Activated naive CD4-positive, alpha-beta T cell treated with anti-CD3 and anti-CD28 coated beads, Interleukin-2, amount 50 U/mL, for 24 hours (primary cell): ENCODE measurements at regions not wholly inside any gene's neighbourhood (a gene's known extent, or its start where the extent isn't known, plus 50 kb on each side); places are given as distances from the start of the nearest gene placed in this dataset.
A peak's percentile ranks its signal among the peaks of the same experiment; 100 is the strongest.

Source experiments
- H3K27ac Mint-ChIP-seq: one replicate; pipeline ENCODE4 v1.8.0; 2021; ENCODE audit warnings: mild to moderate bottlenecking, mixed read lengths
- H3K27me3 Mint-ChIP-seq: one replicate; pipeline ENCODE4 v1.8.0; 2021; ENCODE audit warnings: mixed read lengths
- H3K36me3 Mint-ChIP-seq: one replicate; pipeline ENCODE4 v1.8.0; 2021; ENCODE audit warnings: mixed read lengths
- H3K4me1 Mint-ChIP-seq: one replicate; pipeline ENCODE4 v1.8.0; 2021; ENCODE audit warnings: mixed read lengths
- H3K4me3 Mint-ChIP-seq: one replicate; pipeline ENCODE4 v1.8.0; 2021; ENCODE audit warnings: mild to moderate bottlenecking, mixed read lengths
- H3K9me3 Mint-ChIP-seq: one replicate; pipeline ENCODE4 v1.8.0; 2021; ENCODE audit warnings: mixed read lengths

GRCh38 chr18:6633310-6633709 is 96.2 kb upstream of the ARHGAP28 start:
- Mint-ChIP-seq H3K36me3 (no peaks in the 10 kb centered on the region), H3K9me3 (peaks cover 10% of the 10 kb centered on the region), H3K27me3 (no peaks in the 10 kb centered on the region), H3K27ac (no peak overlapping the region), H3K4me3 (no peak overlapping the region), H3K4me1 (no peaks in the 10 kb centered on the region)

GRCh38 chr18:6636091-6636490 is 93.4 kb upstream of the ARHGAP28 start:
- H3K4me3 Mint-ChIP-seq = no peak overlapping the region
- no peaks in the 10 kb centered on the region for H3K4me1 Mint-ChIP-seq
- H3K36me3 Mint-ChIP-seq = no peaks in the 10 kb centered on the region
- no peaks in the 10 kb centered on the region for H3K27me3 Mint-ChIP-seq
- H3K27ac Mint-ChIP-seq = no peak overlapping the region
- H3K9me3 Mint-ChIP-seq = peaks cover 10% of the 10 kb centered on the region

- Mint-ChIP-seq H3K27ac (no peak overlapping the region), H3K4me3 (no peak overlapping the region), H3K27me3 (no peaks in the 10 kb centered on the region), H3K4me1 (no peaks in the 10 kb centered on the region), H3K9me3 (peaks cover 5% of the 10 kb centered on the region), H3K36me3 (no peaks in the 10 kb centered on the region)
Observed at GRCh38 chr18:6638447-6638846, 91.1 kb upstream of the ARHGAP28 start.

GRCh38 chr18:6639305-6639704 is 90.2 kb upstream of the ARHGAP28 start:
- H3K4me1 Mint-ChIP-seq = no peaks in the 10 kb centered on the region
- H3K9me3 Mint-ChIP-seq = peaks cover 9% of the 10 kb centered on the region
- no peaks in the 10 kb centered on the region for H3K27me3 Mint-ChIP-seq
- H3K27ac Mint-ChIP-seq = no peak overlapping the region
- H3K36me3 Mint-ChIP-seq = no peaks in the 10 kb centered on the region
- H3K4me3 Mint-ChIP-seq = no peak overlapping the region

GRCh38 chr18:6644836-6645627 is 84.5 kb upstream of the ARHGAP28 start:
- no peaks in the 10 kb centered on the region for H3K4me1 Mint-ChIP-seq
- H3K27ac Mint-ChIP-seq = peak overlapping the region; percentile 6
- no peaks in the 10 kb centered on the region for H3K36me3 Mint-ChIP-seq
- no peaks in the 10 kb centered on the region for H3K27me3 Mint-ChIP-seq
- peaks cover 9% of the 10 kb centered on the region for H3K9me3 Mint-ChIP-seq
- H3K4me3 Mint-ChIP-seq = no peak overlapping the region

GRCh38 chr18:6646801-6647200 is 82.7 kb upstream of the ARHGAP28 start:
- Mint-ChIP-seq H3K27ac (no peak overlapping the region), H3K4me1 (no peaks in the 10 kb centered on the region), H3K9me3 (peaks cover 9% of the 10 kb centered on the region), H3K4me3 (no peak overlapping the region), H3K27me3 (no peaks in the 10 kb centered on the region), H3K36me3 (no peaks in the 10 kb centered on the region)

GRCh38 chr18:6648581-6648980 is 80.9 kb upstream of the ARHGAP28 start:
- Mint-ChIP-seq H3K4me1 (no peaks in the 10 kb centered on the region), H3K27me3 (peaks cover 2% of the 10 kb centered on the region), H3K9me3 (peaks cover 9% of the 10 kb centered on the region), H3K36me3 (no peaks in the 10 kb centered on the region), H3K27ac (no peak overlapping the region), H3K4me3 (no peak overlapping the region)

- H3K27me3 Mint-ChIP-seq = peaks cover 2% of the 10 kb centered on the region
- H3K9me3 Mint-ChIP-seq = peaks cover 2% of the 10 kb centered on the region
- H3K36me3 Mint-ChIP-seq = no peaks in the 10 kb centered on the region
- no peak overlapping the region for H3K4me3 Mint-ChIP-seq
- no peak overlapping the region for H3K27ac Mint-ChIP-seq
- no peaks in the 10 kb centered on the region for H3K4me1 Mint-ChIP-seq
Observed at GRCh38 chr18:6649421-6650126, 79.9 kb upstream of the ARHGAP28 start.

- Mint-ChIP-seq H3K36me3 (no peaks in the 10 kb centered on the region), H3K27me3 (peaks cover 2% of the 10 kb centered on the region), H3K4me1 (no peaks in the 10 kb centered on the region)
Observed at GRCh38 chr18:6650127-6650507, 79.4 kb upstream of the ARHGAP28 start.

GRCh38 chr18:6650747-6651146 is 78.8 kb upstream of the ARHGAP28 start:
- no peak overlapping the region for H3K27ac Mint-ChIP-seq
- H3K4me1 Mint-ChIP-seq = no peaks in the 10 kb centered on the region
- peaks cover 2% of the 10 kb centered on the region for H3K27me3 Mint-ChIP-seq
- H3K4me3 Mint-ChIP-seq = no peak overlapping the region
- H3K9me3 Mint-ChIP-seq = no peaks in the 10 kb centered on the region
- no peaks in the 10 kb centered on the region for H3K36me3 Mint-ChIP-seq

More at GRCh38 chr18:6650127-6650507, 79.4 kb upstream of the ARHGAP28 start:
- H3K27ac Mint-ChIP-seq = no peak overlapping the region
- no peaks in the 10 kb centered on the region for H3K9me3 Mint-ChIP-seq
- H3K4me3 Mint-ChIP-seq = no peak overlapping the region

- no peaks in the 10 kb centered on the region for H3K36me3 Mint-ChIP-seq
- no peaks in the 10 kb centered on the region for H3K9me3 Mint-ChIP-seq
- H3K4me1 Mint-ChIP-seq = no peaks in the 10 kb centered on the region
- no peak overlapping the region for H3K27ac Mint-ChIP-seq
- H3K4me3 Mint-ChIP-seq = no peak overlapping the region
- peaks cover 2% of the 10 kb centered on the region for H3K27me3 Mint-ChIP-seq
Observed at GRCh38 chr18:6652098-6652497, 77.4 kb upstream of the ARHGAP28 start.

GRCh38 chr18:6653880-6654279 is 75.6 kb upstream of the ARHGAP28 start:
- Mint-ChIP-seq H3K27me3 (peaks cover 2% of the 10 kb centered on the region), H3K9me3 (no peaks in the 10 kb centered on the region), H3K4me1 (no peaks in the 10 kb centered on the region), H3K27ac (no peak overlapping the region), H3K4me3 (no peak overlapping the region), H3K36me3 (no peaks in the 10 kb centered on the region)

- H3K4me3 Mint-ChIP-seq = no peak overlapping the region
- H3K27me3 Mint-ChIP-seq = no peaks in the 10 kb centered on the region
- H3K4me1 Mint-ChIP-seq = no peaks in the 10 kb centered on the region
- peaks cover 4% of the 10 kb centered on the region for H3K9me3 Mint-ChIP-seq
- H3K27ac Mint-ChIP-seq = no peak overlapping the region
- H3K36me3 Mint-ChIP-seq = no peaks in the 10 kb centered on the region
Observed at GRCh38 chr18:6659963-6660725, 69.4 kb upstream of the ARHGAP28 start.

- no peaks in the 10 kb centered on the region for H3K27me3 Mint-ChIP-seq
- peaks cover 4% of the 10 kb centered on the region for H3K9me3 Mint-ChIP-seq
- H3K4me3 Mint-ChIP-seq = no peak overlapping the region
- H3K4me1 Mint-ChIP-seq = no peaks in the 10 kb centered on the region
- H3K36me3 Mint-ChIP-seq = no peaks in the 10 kb centered on the region
- H3K27ac Mint-ChIP-seq = no peak overlapping the region
Observed at GRCh38 chr18:6661692-6662415, 67.7 kb upstream of the ARHGAP28 start.

GRCh38 chr18:6666012-6666685 is 63.4 kb upstream of the ARHGAP28 start:
- Mint-ChIP-seq H3K4me1 (no peaks in the 10 kb centered on the region), H3K9me3 (peaks cover 4% of the 10 kb centered on the region), H3K27ac (no peak overlapping the region), H3K27me3 (no peaks in the 10 kb centered on the region), H3K4me3 (no peak overlapping the region), H3K36me3 (no peaks in the 10 kb centered on the region)
